ENCODE measurements at regions not wholly inside any gene's neighbourhood (a gene's known extent, or its start where the extent isn't known, plus 50 kb on each side); places are given as distances from the start of the nearest gene placed in this dataset.

- TF ChIP-seq CTCF (IDR thresholded peaks at IDR 0.05) (no peak), POLR2A (IDR thresholded peaks at IDR 0.05) (no peak)
Observed at GRCh38 chr4:138758196-138758595, 257.4 kb upstream of the NOCT start.

Data from uterus (tissue), 2 donors.